SK-N-SH treated with all-trans-retinoic acid at 6 μM for 48 hours (cell line): ENCODE measurements at regions not wholly inside any gene's neighbourhood (a gene's known extent, or its start where the extent isn't known, plus 50 kb on each side); places are given as distances from the start of the nearest gene placed in this dataset.

ENCODE experiments used
- ATAC-seq: fragments of 200-7000 bp; cut with Tn5 transposase; 3 replicates; pipeline ENCODE4 v1.9.1; 2020; ENCODE audit warnings: mild to moderate bottlenecking, moderate library complexity
- ARNTL ChIP-seq: fragments of 450-650 bp; formaldehyde crosslinking; IDR thresholded peaks from 2 replicates; pipeline ENCODE4 v1.5.0; 2020; ENCODE audit warnings: low read depth, mild to moderate bottlenecking, moderate library complexity, borderline replicate concordance
- BACH2 ChIP-seq: fragments of 250-450 bp; sonication (Bioruptor Pico); IDR thresholded peaks from 2 replicates; pipeline ENCODE4 v1.9.0; 2021; ENCODE audit warnings: mild to moderate bottlenecking, borderline replicate concordance
- CREB5 ChIP-seq: fragments of 250-450 bp; sonication (Bioruptor Pico); IDR thresholded peaks from 2 replicates; pipeline ENCODE4 v1.5.1; 2020; ENCODE audit warnings: low read depth, mild to moderate bottlenecking, moderate library complexity
- GLIS3 ChIP-seq: fragments of 250-450 bp; sonication (Bioruptor Pico); IDR thresholded peaks from 2 replicates; pipeline ENCODE4 v1.5.0; 2020; ENCODE audit warnings: mild to moderate bottlenecking, moderate library complexity
- ISL1 ChIP-seq: fragments of 250-450 bp; sonication (Bioruptor Pico); IDR thresholded peaks from 2 replicates; pipeline ENCODE4 v2.1.2; 2022; ENCODE audit warnings: mild to moderate bottlenecking, moderate library complexity
- OSR1 ChIP-seq: fragments of 250-450 bp; sonication (Bioruptor Pico); IDR thresholded peaks from 2 replicates; pipeline ENCODE4 v1.8.0; 2022; ENCODE audit warnings: moderate library complexity, mild to moderate bottlenecking, inconsistent platforms
- PATZ1 ChIP-seq: fragments of 250-450 bp; sonication (Bioruptor Pico); IDR thresholded peaks from 2 replicates; pipeline ENCODE4 v1.8.0; 2020; ENCODE audit warnings: mild to moderate bottlenecking, moderate library complexity, borderline replicate concordance
- RARB ChIP-seq: fragments of 250-450 bp; sonication (Bioruptor Pico); IDR thresholded peaks from 2 replicates; pipeline ENCODE4 v1.8.0; 2021; ENCODE audit warnings: mild to moderate bottlenecking, moderate library complexity
- SNAI2 ChIP-seq: fragments of 250-450 bp; sonication (Bioruptor Pico); IDR thresholded peaks from 2 replicates; pipeline ENCODE4 v1.5.0; 2020; ENCODE audit warnings: mild to moderate bottlenecking, moderate library complexity
- TCF4 ChIP-seq: fragments of 250-450 bp; sonication (Bioruptor Pico); IDR thresholded peaks from 2 replicates; pipeline ENCODE4 v1.8.0; 2021; ENCODE audit warnings: mild to moderate bottlenecking, moderate library complexity, borderline replicate concordance
- TOX ChIP-seq: fragments of 250-450 bp; sonication (Bioruptor Pico); IDR thresholded peaks from 2 replicates; pipeline ENCODE4 v1.8.0; 2021; ENCODE audit warnings: mild to moderate bottlenecking, moderate library complexity, borderline replicate concordance
- ZFP3 ChIP-seq: fragments of 250-450 bp; sonication (Bioruptor Pico); IDR thresholded peaks from 2 replicates; pipeline ENCODE4 v1.5.0; 2020; ENCODE audit warnings: mild to moderate bottlenecking, moderate library complexity
- ZNF565 ChIP-seq: fragments of 450-650 bp; formaldehyde crosslinking; conservative IDR thresholded peaks from 2 replicates; pipeline ENCODE4 v1.5.0; 2020; ENCODE audit warnings: low read depth, mild to moderate bottlenecking, moderate library complexity
- ZNF70 ChIP-seq: fragments of 450-650 bp; formaldehyde crosslinking; IDR thresholded peaks from 2 replicates; pipeline ENCODE4 v1.5.0; 2020; ENCODE audit warnings: mild to moderate bottlenecking, moderate library complexity
- ZNF8 ChIP-seq: fragments of 450-650 bp; formaldehyde crosslinking; IDR thresholded peaks from 2 replicates; pipeline ENCODE4 v1.5.0; 2020; ENCODE audit warnings: mild to moderate bottlenecking, moderate library complexity
- TF ChIP-seq, protein P1 (sequence below): fragments of 250-450 bp; sonication (Bioruptor Pico); IDR thresholded peaks from 2 replicates; pipeline ENCODE4 v1.5.0; 2020; ENCODE audit warnings: mild to moderate bottlenecking, moderate library complexity

GRCh38 chr4:137968956-137969678 lies 273.0 kb downstream of the SLC7A11 start:
- TF ChIP-seq TCF4 = no peak
- TF ChIP-seq SNAI2 (CRISPR knock-in tag) = no peak
- no peak for TF ChIP-seq BACH2 (CRISPR knock-in tag)
- no peak for TF ChIP-seq RARB (CRISPR knock-in tag)
- no peak for TF ChIP-seq OSR1 (CRISPR knock-in tag)
- no peak for TF ChIP-seq ZNF565 (CRISPR knock-in tag)
- TF ChIP-seq ZNF70 (CRISPR knock-in tag) = no peak
- TF ChIP-seq PATZ1 = no peak
- no peak for TF ChIP-seq ISL1 (CRISPR knock-in tag)
- TF ChIP-seq CREB5 (CRISPR knock-in tag) = no peak
- TF ChIP-seq GLIS3 = no peak
- TF ChIP-seq TOX = no peak
- peak; percentile 25; the same call in 2 of the 3 replicates for ATAC-seq

GRCh38 chr4:137967480-137968190 lies 274.5 kb downstream of the SLC7A11 start:
- TF ChIP-seq CREB5 (CRISPR knock-in tag) = no peak
- ATAC-seq = no peak

GRCh38 chr4:137966504-137966903 lies 275.6 kb downstream of the SLC7A11 start:
- ATAC-seq = no peak

More at GRCh38 chr4:137966504-137966903, 275.6 kb downstream of the SLC7A11 start:
- TF ChIP-seq ZNF8 (CRISPR knock-in tag) = no peak
- no peak for TF ChIP-seq ARNTL
- no peak for TF ChIP-seq ZNF565 (CRISPR knock-in tag)
- no peak for TF ChIP-seq ZFP3 (CRISPR knock-in tag)
- TF ChIP-seq RARB (CRISPR knock-in tag) = no peak
- TF ChIP-seq OSR1 (CRISPR knock-in tag) = no peak
- TF ChIP-seq ZNF70 (CRISPR knock-in tag) = no peak
- TF ChIP-seq, protein P1, sequence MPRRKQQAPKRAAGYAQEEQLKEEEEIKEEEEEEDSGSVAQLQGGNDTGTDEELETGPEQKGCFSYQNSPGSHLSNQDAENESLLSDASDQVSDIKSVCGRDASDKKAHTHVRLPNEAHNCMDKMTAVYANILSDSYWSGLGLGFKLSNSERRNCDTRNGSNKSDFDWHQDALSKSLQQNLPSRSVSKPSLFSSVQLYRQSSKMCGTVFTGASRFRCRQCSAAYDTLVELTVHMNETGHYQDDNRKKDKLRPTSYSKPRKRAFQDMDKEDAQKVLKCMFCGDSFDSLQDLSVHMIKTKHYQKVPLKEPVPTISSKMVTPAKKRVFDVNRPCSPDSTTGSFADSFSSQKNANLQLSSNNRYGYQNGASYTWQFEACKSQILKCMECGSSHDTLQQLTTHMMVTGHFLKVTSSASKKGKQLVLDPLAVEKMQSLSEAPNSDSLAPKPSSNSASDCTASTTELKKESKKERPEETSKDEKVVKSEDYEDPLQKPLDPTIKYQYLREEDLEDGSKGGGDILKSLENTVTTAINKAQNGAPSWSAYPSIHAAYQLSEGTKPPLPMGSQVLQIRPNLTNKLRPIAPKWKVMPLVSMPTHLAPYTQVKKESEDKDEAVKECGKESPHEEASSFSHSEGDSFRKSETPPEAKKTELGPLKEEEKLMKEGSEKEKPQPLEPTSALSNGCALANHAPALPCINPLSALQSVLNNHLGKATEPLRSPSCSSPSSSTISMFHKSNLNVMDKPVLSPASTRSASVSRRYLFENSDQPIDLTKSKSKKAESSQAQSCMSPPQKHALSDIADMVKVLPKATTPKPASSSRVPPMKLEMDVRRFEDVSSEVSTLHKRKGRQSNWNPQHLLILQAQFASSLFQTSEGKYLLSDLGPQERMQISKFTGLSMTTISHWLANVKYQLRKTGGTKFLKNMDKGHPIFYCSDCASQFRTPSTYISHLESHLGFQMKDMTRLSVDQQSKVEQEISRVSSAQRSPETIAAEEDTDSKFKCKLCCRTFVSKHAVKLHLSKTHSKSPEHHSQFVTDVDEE (CRISPR knock-in tag) = no peak
- no peak for TF ChIP-seq PATZ1
